ENCODE measurements at regions not wholly inside any gene's neighbourhood (a gene's known extent, or its start where the extent isn't known, plus 50 kb on each side); places are given as distances from the start of the nearest gene placed in this dataset.

DNA sequence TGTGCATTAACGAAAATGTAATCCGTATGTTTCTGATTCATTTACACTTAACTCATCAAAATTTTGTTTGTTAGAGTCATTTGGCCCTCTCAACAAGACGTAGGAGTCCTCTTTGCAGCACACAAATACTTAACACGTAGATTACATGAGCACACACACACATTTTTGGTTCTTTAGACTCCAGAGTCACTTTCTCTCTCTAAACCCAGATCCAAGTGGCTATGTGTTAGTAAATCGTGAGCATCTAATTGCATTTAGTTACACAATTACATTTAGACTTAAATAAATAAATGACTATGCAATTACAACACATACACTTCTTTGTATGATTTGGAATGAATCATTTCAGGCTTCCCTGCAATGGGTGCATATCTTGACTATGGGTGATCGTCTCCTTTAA lies 109.0 kb upstream of the GREM2 start:
- TF ChIP-seq GATA3 (IDR thresholded peaks at IDR 0.05; ENCODE audit: low read depth, low read length) (no peak), GATA2 (IDR thresholded peaks at IDR 0.05; ENCODE audit: low read depth, low read length) (no peak)

Data from SH-SY5Y (cell line).